H9 (cell line): ENCODE measurements at regions not wholly inside any gene's neighbourhood (a gene's known extent, or its start where the extent isn't known, plus 50 kb on each side); places are given as distances from the start of the nearest gene placed in this dataset.

ENCODE experiments used
- DNase-seq: peaks from one replicate; pipeline ENCODE4 v3.0.0-alpha.2; 2017
- H2AFZ ChIP-seq: one replicate; pipeline ENCODE4 v1.6.1; 2013; ENCODE audit warnings: mild to moderate bottlenecking, low read length, control low read depth, moderate library complexity
- H2AK5ac ChIP-seq: 2 replicates; pipeline ENCODE4 v1.6.1; 2013; ENCODE audit warnings: low read length, control low read depth, mixed read lengths; ENCODE audit not compliant: insufficient read length
- H2BK120ac ChIP-seq: one replicate; pipeline ENCODE4 v1.6.1; 2013; ENCODE audit warnings: low read depth, mild to moderate bottlenecking, low read length, control low read depth, inconsistent platforms; ENCODE audit not compliant: poor library complexity, severe bottlenecking
- H2BK12ac ChIP-seq: 2 replicates; pipeline ENCODE4 v1.6.1; 2013; ENCODE audit warnings: low read length, control low read depth, mixed read lengths, low read depth; ENCODE audit not compliant: insufficient read length
- H2BK15ac ChIP-seq: 2 replicates; pipeline ENCODE4 v1.6.1; 2013; ENCODE audit warnings: low read depth, low read length, control low read depth
- H2BK20ac ChIP-seq: one replicate; pipeline ENCODE4 v1.6.1; 2013; ENCODE audit warnings: low read depth, mild to moderate bottlenecking, low read length, control low read depth, inconsistent platforms; ENCODE audit not compliant: poor library complexity, severe bottlenecking
- H2BK5ac ChIP-seq: 2 replicates; pipeline ENCODE4 v1.6.1; 2013; ENCODE audit warnings: low read length, control low read depth, mixed read lengths; ENCODE audit not compliant: insufficient read length
- H3K14ac ChIP-seq: 2 replicates; pipeline ENCODE4 v1.6.1; 2013; ENCODE audit warnings: low read length, control low read depth; ENCODE audit not compliant: insufficient read depth
- H3K18ac ChIP-seq: 2 replicates; pipeline ENCODE4 v1.6.1; 2013; ENCODE audit warnings: low read depth, mild to moderate bottlenecking, mixed read lengths, low read length, control low read depth; ENCODE audit not compliant: insufficient read length
- H3K23ac ChIP-seq: 2 replicates; pipeline ENCODE4 v1.6.1; 2013; ENCODE audit warnings: low read length, control low read depth, mixed read lengths, low read depth; ENCODE audit not compliant: insufficient read length
- H3K23me2 ChIP-seq: 2 replicates; pipeline ENCODE4 v1.6.1; 2013; ENCODE audit warnings: low read depth, mild to moderate bottlenecking, mixed read lengths, low read length, control low read depth; ENCODE audit not compliant: insufficient read length, poor library complexity, severe bottlenecking
- H3K27ac ChIP-seq: 2 replicates; pipeline ENCODE4 v1.5.1; 2013; ENCODE audit warnings: low read length, control low read depth, mixed read lengths, low read depth; ENCODE audit not compliant: insufficient read length
- H3K27me3 ChIP-seq: 2 replicates; pipeline ENCODE4 v1.6.1; 2013; ENCODE audit warnings: low read length, control low read depth, inconsistent platforms; ENCODE audit not compliant: insufficient read depth
- H3K4ac ChIP-seq: 2 replicates; pipeline ENCODE4 v1.6.1; 2013; ENCODE audit warnings: low read depth, mild to moderate bottlenecking, control low read depth, inconsistent platforms, low read length, moderate library complexity
- H3K4me1 ChIP-seq: 2 replicates; pipeline ENCODE4 v1.6.1; 2013; ENCODE audit warnings: low read length, control low read depth, inconsistent platforms; ENCODE audit not compliant: insufficient read depth
- H3K4me2 ChIP-seq: 2 replicates; pipeline ENCODE4 v1.6.1; 2013; ENCODE audit warnings: low read length, control low read depth, mixed read lengths; ENCODE audit not compliant: insufficient read length, insufficient read depth
- H3K56ac ChIP-seq: 2 replicates; pipeline ENCODE4 v1.6.1; 2013; ENCODE audit warnings: low read depth, mild to moderate bottlenecking, mixed read lengths, low read length, control low read depth; ENCODE audit not compliant: insufficient read length
- H3K79me1 ChIP-seq: 2 replicates; pipeline ENCODE4 v1.6.1; 2013; ENCODE audit warnings: low read depth, mild to moderate bottlenecking, moderate library complexity, low read length, control low read depth, inconsistent platforms; ENCODE audit not compliant: insufficient read depth, poor library complexity, severe bottlenecking
- H3K79me2 ChIP-seq: 2 replicates; pipeline ENCODE4 v1.6.1; 2013; ENCODE audit warnings: low read length, control low read depth, inconsistent platforms; ENCODE audit not compliant: insufficient read depth
- H3K9ac ChIP-seq: 2 replicates; pipeline ENCODE4 v1.6.1; 2013; ENCODE audit warnings: low read length, control low read depth, mixed read lengths; ENCODE audit not compliant: insufficient read length; ENCODE audit errors: extremely low read depth
- H3K9me3 ChIP-seq: one replicate; pipeline ENCODE4 v1.6.1; 2013; ENCODE audit warnings: low read depth, low read length, inconsistent platforms; ENCODE audit not compliant: control insufficient read depth
- H3T11ph ChIP-seq: one replicate; pipeline ENCODE4 v1.6.1; 2013; ENCODE audit warnings: mild to moderate bottlenecking, low read length, control low read depth, inconsistent platforms
- H4K20me1 ChIP-seq: one replicate; pipeline ENCODE4 v1.6.1; 2013; ENCODE audit not compliant: control insufficient read depth, insufficient read length, insufficient read depth
- H4K5ac ChIP-seq: 2 replicates; pipeline ENCODE4 v1.6.1; 2013; ENCODE audit warnings: low read depth, mild to moderate bottlenecking, mixed read lengths, low read length, control low read depth; ENCODE audit not compliant: insufficient read length
- H4K8ac ChIP-seq: replicated peaks from 2 replicates; pipeline ENCODE4 v1.6.1; 2013; ENCODE audit warnings: low read length, control low read depth, mixed read lengths, low read depth; ENCODE audit not compliant: insufficient read length
- H4K91ac ChIP-seq: 2 replicates; pipeline ENCODE4 v1.6.1; 2013; ENCODE audit warnings: low read depth, mild to moderate bottlenecking, moderate library complexity, mixed read lengths, low read length, control low read depth; ENCODE audit not compliant: insufficient read length
- H3K27ac Mint-ChIP-seq, 3 experiments: 2 replicates in 2 of 3; 3 replicates in 1 of 3; pipeline ENCODE4 v1.8.0; 2020 to 2021; ENCODE audit warnings: mixed read lengths in 3 of 3, mild to moderate bottlenecking in 1 of 3, moderate library complexity in 1 of 3
- H3K27me3 Mint-ChIP-seq: 2 replicates; pipeline ENCODE4 v1.8.0; 2021; ENCODE audit warnings: low read depth, mild to moderate bottlenecking, moderate library complexity, mixed read lengths
- H3K36me3 Mint-ChIP-seq, 3 experiments: 2 replicates in 2 of 3; 3 replicates in 1 of 3; pipeline ENCODE4 v1.8.0; 2020 to 2021; ENCODE audit warnings: low read depth in 3 of 3, mixed read lengths in 3 of 3; ENCODE audit not compliant: insufficient read depth in 1 of 3
- H3K4me1 Mint-ChIP-seq, 2 experiments: 2 replicates each; pipeline ENCODE4 v1.8.0; 2020; ENCODE audit warnings: mixed read lengths in 2 of 2
- H3K4me3 Mint-ChIP-seq, 2 experiments: 2 replicates in 1 of 2; 3 replicates in 1 of 2; pipeline ENCODE4 v1.8.0; 2020 to 2021; ENCODE audit warnings: mild to moderate bottlenecking in 2 of 2, mixed read lengths in 2 of 2, moderate library complexity in 1 of 2
- H3K9me3 Mint-ChIP-seq, 2 experiments: 2 replicates in 1 of 2; 3 replicates in 1 of 2; pipeline ENCODE4 v1.8.0; 2020; ENCODE audit warnings: mild to moderate bottlenecking in 2 of 2, mixed read lengths in 2 of 2, moderate library complexity in 1 of 2
- CTCF ChIP-seq: fragments of 200-600 bp; sonication (generic); conservative IDR thresholded peaks from 3 replicates; pipeline ENCODE4 v1.8.0; 2021; ENCODE audit warnings: antibody characterized with exemption, mild to moderate bottlenecking
- WGBS: extraction: QIAGEN DNeasy Blood & Tissue Kit; methylation state at CpG from one replicate; pipeline ENCODE4 v1.1.7; 2013; ENCODE audit warnings: missing lambda C conversion rate, low lambda C conversion rate, mixed read lengths; ENCODE audit not compliant: insufficient read length; ENCODE audit errors: extremely low coverage; 5-methylcytosine and 5-hydroxymethylcytosine counted together

- H4K5ac ChIP-seq = no peak overlapping the region
- no peak overlapping the region for H3T11ph ChIP-seq
- H3K79me1 ChIP-seq = no peaks in the 10 kb centered on the region
- no peak overlapping the region for H3K4me2 ChIP-seq
- H2AFZ ChIP-seq = no peak overlapping the region
- no peak overlapping the region for H3K56ac ChIP-seq
- no peaks in the 10 kb centered on the region for H3K79me2 ChIP-seq
- no peak overlapping the region for H3K4me3 Mint-ChIP-seq
- no peak overlapping the region for H2BK12ac ChIP-seq
- no peak overlapping the region for H4K8ac ChIP-seq
- no peaks in the 10 kb centered on the region for H3K9me3 Mint-ChIP-seq
- no peak overlapping the region for H3K9ac ChIP-seq
- peaks cover 6 to 12% of the 10 kb centered on the region in 2 experiments; a peak in 3 of 4 replicates for H3K4me1 Mint-ChIP-seq
- H4K91ac ChIP-seq = no peak overlapping the region
- no peaks in the 10 kb centered on the region for H3K23me2 ChIP-seq
- no peak overlapping the region for H3K23ac ChIP-seq
- H2BK15ac ChIP-seq = no peak overlapping the region
- no peak overlapping the region for H2BK5ac ChIP-seq
- no peak for DNase-seq
- H3K27ac ChIP-seq = no peak overlapping the region
- H3K36me3 Mint-ChIP-seq = no peaks in the 10 kb centered on the region
- no peak overlapping the region for H2BK120ac ChIP-seq
- H3K4ac ChIP-seq = no peak overlapping the region
- no CpG with 5 or more reads among the region's 5 CpGs for WGBS
- no peak overlapping the region for H2BK20ac ChIP-seq
- H3K27me3 ChIP-seq = no peaks in the 10 kb centered on the region
- H3K27ac Mint-ChIP-seq = 0 out of 7 replicates have a peak overlapping the region, but pooled peaks of 1 of the 3 experiments have one; percentile 12
- no peak overlapping the region; the same call in 1 of the 2 replicates for H3K14ac ChIP-seq
- H3K18ac ChIP-seq = no peak overlapping the region
- H3K4me1 ChIP-seq = no peaks in the 10 kb centered on the region
- TF ChIP-seq CTCF = no peak
- no peak overlapping the region for H2AK5ac ChIP-seq
- H3K9me3 ChIP-seq = no peaks in the 10 kb centered on the region
- no peaks in the 10 kb centered on the region for H4K20me1 ChIP-seq
- H3K27me3 Mint-ChIP-seq = no peaks in the 10 kb centered on the region; the same call in 1 of the 2 replicates
These were observed 60.4 kb upstream of the HAAO start for GRCh38 chr2:42852798-42853197.
